ENCODE measurements at regions not wholly inside any gene's neighbourhood (a gene's known extent, or its start where the extent isn't known, plus 50 kb on each side); places are given as distances from the start of the nearest gene placed in this dataset.

GRCh38 chr17:51435171-51435552, 174.8 kb downstream of the UTP18 start:
- Histone ChIP-seq H3K27me3 (ENCODE audit: control insufficient read depth, extremely low read depth, insufficient read depth, low read length) (no peaks in the 10 kb centered on the region), H4K20me1 (ENCODE audit: control insufficient read depth, extremely low read depth, insufficient read depth, low read length) (no peaks in the 10 kb centered on the region), H3K4me2 (ENCODE audit: control insufficient read depth, extremely low read depth, insufficient read depth, low read depth, low read length) (no peak overlapping the region), H3K9me1 (ENCODE audit: control insufficient read depth, extremely low read depth, insufficient read depth, low read length) (no peaks in the 10 kb centered on the region), H3K9ac (ENCODE audit: control insufficient read depth, extremely low read depth, insufficient read depth, low read length) (no peak overlapping the region), H3K27ac (ENCODE audit: control insufficient read depth, insufficient read depth, low read length) (no peak overlapping the region), H3K36me3 (ENCODE audit: control insufficient read depth in 2 of 2, extremely low read depth in 1 of 2, insufficient read depth in 2 of 2, low read length in 2 of 2) (no peaks in the 10 kb centered on the region), H2AFZ (ENCODE audit: control insufficient read depth, low read length) (no peak overlapping the region), H3K4me3 (ENCODE audit: control insufficient read depth in 2 of 3, extremely low read depth in 1 of 3, insufficient read depth in 2 of 3, low read depth in 1 of 3, low read length in 3 of 3) (no peak overlapping the region), H3K79me2 (ENCODE audit: control insufficient read depth, insufficient read depth, low read length) (no peaks in the 10 kb centered on the region), H3K4me1 (ENCODE audit: control insufficient read depth, extremely low read depth, insufficient read depth, low read length) (peaks cover 8% of the 10 kb centered on the region), H3K9me3 (ENCODE audit: control insufficient read depth, low read depth, low read length) (no peaks in the 10 kb centered on the region)
- no peak for DNase-seq (ENCODE audit: low read depth, low spot score)
- no peak for FAIRE-seq
- dilution Hi-C loops (cut with MboI; ENCODE audit: extremely low pct_ligation_motif_present, low sequenced_read_pairs), result no loop called here
- TF ChIP-seq EZH2 (IDR thresholded peaks at IDR 0.05; ENCODE audit: low read length), result no peak
- TF ChIP-seq CTCF (optimal IDR thresholded peaks at IDR 0.05 in 1 of 3, IDR thresholded peaks at IDR 0.05 in 1 of 3, conservative IDR thresholded peaks at IDR 0.05 in 1 of 3; ENCODE audit: extremely low read depth in 1 of 3, insufficient read depth in 2 of 3, low read length in 3 of 3), result no peak

- DNase-seq (ENCODE audit: low read depth, low spot score) (no peak), FAIRE-seq (no peak)
- Histone ChIP-seq H3K9ac (ENCODE audit: control insufficient read depth, extremely low read depth, insufficient read depth, low read length) (no peak overlapping the region), H3K9me1 (ENCODE audit: control insufficient read depth, extremely low read depth, insufficient read depth, low read length) (no peaks in the 10 kb centered on the region), H3K27ac (ENCODE audit: control insufficient read depth, insufficient read depth, low read length) (no peak overlapping the region), H4K20me1 (ENCODE audit: control insufficient read depth, extremely low read depth, insufficient read depth, low read length) (no peaks in the 10 kb centered on the region), H3K4me2 (ENCODE audit: control insufficient read depth, extremely low read depth, insufficient read depth, low read depth, low read length) (no peak overlapping the region), H2AFZ (ENCODE audit: control insufficient read depth, low read length) (no peak overlapping the region), H3K79me2 (ENCODE audit: control insufficient read depth, insufficient read depth, low read length) (no peaks in the 10 kb centered on the region), H3K9me3 (ENCODE audit: control insufficient read depth, low read depth, low read length) (no peaks in the 10 kb centered on the region), H3K4me1 (ENCODE audit: control insufficient read depth, extremely low read depth, insufficient read depth, low read length) (peaks cover 8% of the 10 kb centered on the region), H3K27me3 (ENCODE audit: control insufficient read depth, extremely low read depth, insufficient read depth, low read length) (no peaks in the 10 kb centered on the region), H3K4me3 (ENCODE audit: control insufficient read depth in 2 of 3, extremely low read depth in 1 of 3, insufficient read depth in 2 of 3, low read depth in 1 of 3, low read length in 3 of 3) (no peak overlapping the region), H3K36me3 (ENCODE audit: control insufficient read depth in 2 of 2, extremely low read depth in 1 of 2, insufficient read depth in 2 of 2, low read length in 2 of 2) (no peaks in the 10 kb centered on the region)
- TF ChIP-seq EZH2 (IDR thresholded peaks at IDR 0.05; ENCODE audit: low read length), result no peak
- peak; percentile 40 to 46 (median 42) for TF ChIP-seq CTCF (optimal IDR thresholded peaks at IDR 0.05 in 1 of 3, IDR thresholded peaks at IDR 0.05 in 1 of 3, conservative IDR thresholded peaks at IDR 0.05 in 1 of 3; ENCODE audit: extremely low read depth in 1 of 3, insufficient read depth in 2 of 3, low read length in 3 of 3)
- dilution Hi-C loops (cut with MboI; ENCODE audit: extremely low pct_ligation_motif_present, low sequenced_read_pairs), result no loop called here
Observed at GRCh38 chr17:51435641-51436091, 175.3 kb downstream of the UTP18 start.
